HG03103 (cell line): ENCODE measurements at regions not wholly inside any gene's neighbourhood (a gene's known extent, or its start where the extent isn't known, plus 50 kb on each side); places are given as distances from the start of the nearest gene placed in this dataset.

ENCODE experiments used
- ATAC-seq: cut with Tn5 transposase; IDR thresholded peaks from one replicate; pipeline ENCODE4 v1.9.1; 2021; ENCODE audit warnings: low read depth; ENCODE audit not compliant: unreplicated experiment

GRCh38 chr9:129351058-129351641 lies 173.1 kb upstream of the IER5L start:
- ATAC-seq, result no peak

GRCh38 chr9:129350143-129350935 lies 172.3 kb upstream of the IER5L start:
- no peak for ATAC-seq

DNA sequence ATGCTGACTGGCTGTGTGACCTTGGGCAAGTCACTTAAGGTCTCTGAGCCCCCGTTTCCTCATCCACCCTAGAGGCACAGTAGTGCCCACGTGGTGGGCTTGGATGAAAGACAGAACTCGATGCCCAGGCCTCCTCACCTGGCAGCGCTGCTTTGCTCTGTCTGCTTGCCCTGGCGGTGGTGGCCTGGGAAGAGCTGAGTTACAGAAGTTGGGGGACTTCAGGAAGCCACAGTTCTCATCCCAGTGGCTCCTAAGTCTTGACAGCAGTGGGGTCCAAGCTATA lies 171.5 kb upstream of the IER5L start:
- no peak for ATAC-seq

DNA sequence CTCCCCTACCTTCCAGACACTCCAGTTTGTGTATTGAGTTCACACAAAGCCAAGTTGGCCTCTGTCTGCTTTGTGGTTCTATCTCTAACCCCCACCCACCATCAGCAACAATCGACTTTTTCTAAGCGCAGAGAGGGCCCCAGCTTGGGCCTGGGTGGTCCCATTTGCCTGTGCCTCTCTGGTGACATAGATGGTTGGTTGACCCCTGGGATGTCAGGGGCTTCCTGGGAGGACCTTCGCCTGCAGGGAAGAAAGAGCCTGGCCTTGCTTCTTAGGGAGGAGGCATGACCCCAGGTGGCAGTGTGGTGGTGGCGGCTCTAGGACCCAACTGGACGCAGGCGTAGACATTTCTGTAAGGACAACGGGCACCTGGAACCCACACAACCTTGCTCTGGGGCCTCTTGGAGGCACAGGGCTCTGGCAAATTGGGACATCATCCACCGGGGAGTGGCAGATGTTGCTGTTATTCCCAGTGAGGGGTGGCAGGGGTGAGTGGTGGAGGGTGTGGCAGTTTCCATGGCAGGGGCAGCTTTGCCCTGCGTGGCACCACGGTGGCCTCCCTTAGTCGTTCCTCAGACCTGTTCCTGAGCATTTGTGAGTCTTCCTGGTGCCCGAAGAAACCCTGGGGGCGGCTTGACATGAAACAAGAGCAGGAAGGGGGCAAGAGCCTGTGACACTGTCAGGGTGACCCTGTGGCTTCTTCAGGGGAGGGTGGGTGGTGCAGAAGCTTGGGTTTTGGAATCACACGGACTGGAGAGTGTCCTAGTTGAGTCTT lies 171.0 kb upstream of the IER5L start:
- ATAC-seq, result no peak

GRCh38 chr9:129347316-129348120 lies 169.5 kb upstream of the IER5L start:
- no peak for ATAC-seq

DNA sequence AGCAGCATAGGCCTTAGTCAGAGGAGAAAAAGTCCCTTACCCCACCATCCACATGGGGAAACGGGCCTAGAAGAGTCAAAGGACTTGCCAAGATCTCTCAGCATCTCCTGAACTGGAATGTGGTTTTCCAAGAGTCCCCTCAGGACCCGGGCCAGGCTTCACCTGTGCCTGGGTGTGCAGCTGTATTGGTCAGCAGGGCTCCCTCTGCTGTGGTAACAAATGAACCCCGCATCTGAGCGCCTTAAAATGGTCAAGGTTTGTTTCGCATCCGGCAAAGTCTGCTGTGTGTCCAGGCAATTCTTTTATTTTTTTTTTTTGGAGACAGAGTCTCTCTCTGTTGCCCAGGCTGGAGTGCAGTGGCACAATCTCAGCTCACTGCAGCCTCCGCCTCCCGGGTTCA lies 168.0 kb upstream of the IER5L start:
- ATAC-seq, result no peak

- no peak for ATAC-seq
These were observed 166.8 kb upstream of the IER5L start for GRCh38 chr9:129344641-129345495.

GRCh38 chr9:129343424-129344375 lies 165.6 kb upstream of the IER5L start:
- ATAC-seq, result no peak

GRCh38 chr9:129342591-129343423 lies 164.7 kb upstream of the IER5L start:
- ATAC-seq, result no peak

DNA sequence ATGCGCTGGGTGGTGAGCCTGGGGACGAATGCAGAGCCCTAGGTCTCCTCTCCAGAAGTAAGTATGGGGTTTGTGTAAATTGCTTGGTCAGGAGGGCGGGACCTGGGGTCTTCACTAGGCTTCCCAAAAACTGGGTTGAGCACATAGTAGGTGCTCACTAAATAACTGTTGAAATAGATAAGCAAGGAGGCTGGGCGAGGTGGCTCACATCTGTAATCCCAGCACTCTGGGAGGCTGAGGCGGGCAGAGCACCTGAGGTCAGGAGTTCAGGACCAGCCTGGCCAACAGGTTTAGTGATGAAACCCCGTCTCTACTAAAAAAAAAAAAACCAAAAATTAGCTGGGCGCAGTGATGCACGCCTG lies 163.9 kb upstream of the IER5L start:
- no peak for ATAC-seq

GRCh38 chr9:129341171-129341986 lies 163.3 kb upstream of the IER5L start:
- no peak for ATAC-seq

DNA sequence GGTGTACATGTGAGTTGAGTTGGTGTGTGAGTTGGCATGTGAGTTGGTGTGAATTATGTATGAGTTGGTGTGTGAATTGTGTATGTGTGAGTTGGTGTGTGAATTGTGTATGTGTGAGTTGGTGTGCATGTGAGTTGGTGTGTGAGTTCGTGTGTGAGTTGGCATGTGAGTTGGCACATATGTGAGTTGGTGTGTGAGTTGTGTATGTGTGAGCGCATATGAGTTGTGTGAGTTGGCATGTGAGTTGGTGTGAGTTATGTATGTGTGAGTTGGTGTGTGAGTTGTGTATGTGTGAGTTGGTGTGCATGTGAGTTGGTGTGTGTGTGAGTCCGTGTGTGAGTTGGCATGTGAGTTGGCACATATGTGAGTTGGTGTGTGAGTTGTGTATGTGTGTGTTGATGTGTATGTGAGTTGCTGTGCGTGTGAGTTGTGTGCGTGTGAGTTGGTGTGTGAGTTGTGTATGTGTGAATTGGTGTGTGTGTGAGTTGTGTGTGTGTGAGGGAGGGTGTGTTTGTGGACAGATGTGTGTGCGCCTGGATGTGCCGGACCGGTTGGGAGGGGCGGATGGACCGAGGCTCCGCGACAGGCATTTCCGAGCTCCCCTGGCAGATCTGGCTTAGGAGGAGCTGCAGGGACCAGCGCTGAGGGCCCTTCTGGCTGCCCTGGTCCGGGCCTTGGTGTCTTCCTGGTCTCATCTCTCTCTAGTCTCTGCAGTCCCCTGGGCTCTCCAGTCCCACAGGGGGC lies 162.5 kb upstream of the IER5L start:
- ATAC-seq, result no peak

DNA sequence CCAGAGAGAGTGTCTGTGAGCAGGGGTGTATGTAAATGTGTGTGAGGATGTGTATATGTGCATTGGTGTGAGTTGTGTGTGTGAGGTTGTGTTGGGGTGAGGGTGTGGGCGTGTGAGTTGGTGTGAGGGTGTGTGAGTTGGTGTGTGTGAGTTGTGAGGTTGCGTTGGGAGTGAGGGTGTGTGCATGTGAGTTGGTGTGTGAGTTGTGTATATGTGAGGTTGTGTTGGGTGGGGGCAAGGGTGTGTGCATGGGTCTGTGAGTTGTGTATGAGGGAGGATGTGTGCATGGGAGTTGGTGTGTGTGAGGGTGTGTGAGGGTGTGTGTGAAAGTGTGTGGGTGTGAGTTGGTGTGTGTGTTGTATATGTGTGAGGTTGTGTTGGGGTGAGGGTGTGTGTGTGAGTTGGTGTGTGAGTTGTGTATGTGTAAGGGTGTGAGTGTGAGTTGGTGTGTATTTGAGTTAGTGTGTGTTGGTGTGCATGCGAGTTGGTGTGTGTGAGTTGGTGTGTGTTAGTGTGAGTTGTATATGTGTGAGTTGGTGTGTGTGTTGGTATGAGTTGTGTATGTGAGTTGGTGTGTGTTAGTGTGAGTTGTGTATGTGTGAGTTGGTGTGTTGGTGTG lies 161.6 kb upstream of the IER5L start:
- ATAC-seq, result no peak

GRCh38 chr9:129338724-129339430 lies 160.8 kb upstream of the IER5L start:
- no peak for ATAC-seq

DNA sequence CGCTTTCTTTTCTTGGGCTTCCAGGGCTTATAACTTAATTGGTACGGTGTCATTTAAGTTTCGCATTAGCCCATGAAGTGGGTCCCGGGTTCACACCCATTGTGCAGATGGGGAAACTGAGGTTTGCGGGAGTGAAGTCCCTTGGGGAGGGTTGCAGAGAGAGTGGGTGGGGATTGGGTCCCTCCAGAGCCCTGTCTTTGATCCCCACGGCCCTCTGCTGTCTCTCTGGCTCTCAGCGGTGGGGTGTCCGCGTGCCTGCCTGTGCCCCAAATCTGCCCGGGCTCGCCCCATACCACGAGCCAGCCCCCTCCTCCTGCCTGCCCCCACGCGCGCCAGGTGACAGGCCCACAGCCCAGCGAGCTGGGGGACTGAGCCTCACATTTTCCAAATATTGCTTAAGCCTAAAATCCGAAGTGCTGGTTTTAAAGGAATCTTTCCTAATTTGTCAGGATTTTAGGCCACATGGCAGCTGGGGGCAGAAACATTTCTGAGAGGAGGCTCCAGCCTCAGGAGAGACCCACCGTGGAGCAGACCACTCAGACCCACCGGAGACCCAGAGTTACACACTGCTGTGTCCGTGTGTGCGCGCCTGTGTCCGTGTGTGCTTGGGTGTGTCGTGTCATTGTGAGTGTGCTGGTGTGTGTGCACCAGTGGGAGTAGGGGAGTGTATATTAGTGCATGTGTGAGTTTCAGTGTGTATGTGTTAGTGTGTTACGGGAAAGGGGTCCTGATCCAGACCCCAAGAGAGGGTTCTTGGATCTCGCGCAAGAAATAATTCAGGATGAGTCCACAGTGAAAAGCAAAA lies 159.5 kb upstream of the IER5L start:
- no peak for ATAC-seq
